Adrenal gland (tissue), 9 donors: ENCODE measurements at regions not wholly inside any gene's neighbourhood (a gene's known extent, or its start where the extent isn't known, plus 50 kb on each side); places are given as distances from the start of the nearest gene placed in this dataset.

Experiments used
- DNase-seq, 7 donors: peaks; one replicate each; pipeline ENCODE4 v3.0.0-alpha.2; 2019 to 2020
- H3K27ac ChIP-seq, 5 donors: fragments of 200-600 bp; sonication (generic) in 4 of 5; 1 replicate in 3 of 5; 2 replicates in 2 of 5; pipeline versions ENCODE4 v1.5.1 to v1.8.0; 2016 to 2020; ENCODE audit warnings: mild to moderate bottlenecking in 1 of 5
- H3K27me3 ChIP-seq: fragments of 200-600 bp; 2 replicates; pipeline ENCODE4 v1.8.0; 2021
- H3K36me3 ChIP-seq, 2 donors: fragments of 200-600 bp; replicated peaks in 1 of 2; 1 replicate in 1 of 2; 2 replicates in 1 of 2; pipeline versions ENCODE4 v1.5.1 to v1.8.0; 2018 to 2022
- H3K4me1 ChIP-seq, 2 donors: fragments of 200-600 bp; replicated peaks in 1 of 2; 1 replicate in 1 of 2; 2 replicates in 1 of 2; pipeline versions ENCODE4 v1.5.1 to v1.8.0; 2018 to 2021
- H3K4me3 ChIP-seq, 4 donors: fragments of 200-600 bp; sonication (generic) in 3 of 4; one replicate each; pipeline ENCODE4 v1.5.1; 2016 to 2018
- H3K9me3 ChIP-seq, 3 donors: fragments of 200-600 bp; sonication (generic) in 1 of 3; replicated peaks in 1 of 3; 1 replicate in 2 of 3; 2 replicates in 1 of 3; pipeline versions ENCODE4 v1.5.1 to v1.8.0; 2016 to 2021
- POLR2A ChIP-seq, 2 donors: fragments of 450-650 bp; IDR thresholded peaks; one replicate each; pipeline ENCODE4 v1.6.1; 2017; ENCODE audit warnings: antibody characterized with exemption in 2 of 2, mild to moderate bottlenecking in 2 of 2, moderate library complexity in 1 of 2
- WGBS, 4 donors: extraction: QIAGEN DNeasy Blood & Tissue Kit in 2 of 4; methylation state at CpG; one replicate each; pipeline versions ENCODE4 v1.1.5 to v1.1.7; 2013 to 2017; 5-methylcytosine and 5-hydroxymethylcytosine counted together
- intact Hi-C, 2 donors: fragments of 100-400 bp; cut with DNase I; formaldehyde crosslinking; loops; one replicate each; pipeline versions ENCODE4 v1.14.1 to v1.15.0; 2022 to 2023
- TF ChIP-seq, protein P1 (sequence below), 6 experiments: fragments of 450-650 bp in 4 of 6; fragments of 200-600 bp in 2 of 6; sonication (generic) in 1 of 6; IDR thresholded peaks; 1 replicate in 5 of 6; 2 replicates in 1 of 6; pipeline versions ENCODE4 v1.5.1 to v1.8.0; 2016 to 2021; ENCODE audit warnings: antibody characterized with exemption in 6 of 6, mild to moderate bottlenecking in 2 of 6, moderate library complexity in 1 of 6
- donor health status: healthy with polysubstance abuse.
- donor health status: Bipolar disorder and iron deficiency.
- donor health status: DM: yes; HTN: yes; CAD: no.
- donor health status: DM: no; HTN: no; CAD: no.
- donor health status: DM: no; HTN: no; CAD: no.

- no peak overlapping the region for H3K4me3 ChIP-seq
- no peaks in the 10 kb centered on the region for H3K36me3 ChIP-seq
- no peaks in the 10 kb centered on the region for H3K27me3 ChIP-seq
- no peak overlapping the region for H3K27ac ChIP-seq
- TF ChIP-seq, protein P1, sequence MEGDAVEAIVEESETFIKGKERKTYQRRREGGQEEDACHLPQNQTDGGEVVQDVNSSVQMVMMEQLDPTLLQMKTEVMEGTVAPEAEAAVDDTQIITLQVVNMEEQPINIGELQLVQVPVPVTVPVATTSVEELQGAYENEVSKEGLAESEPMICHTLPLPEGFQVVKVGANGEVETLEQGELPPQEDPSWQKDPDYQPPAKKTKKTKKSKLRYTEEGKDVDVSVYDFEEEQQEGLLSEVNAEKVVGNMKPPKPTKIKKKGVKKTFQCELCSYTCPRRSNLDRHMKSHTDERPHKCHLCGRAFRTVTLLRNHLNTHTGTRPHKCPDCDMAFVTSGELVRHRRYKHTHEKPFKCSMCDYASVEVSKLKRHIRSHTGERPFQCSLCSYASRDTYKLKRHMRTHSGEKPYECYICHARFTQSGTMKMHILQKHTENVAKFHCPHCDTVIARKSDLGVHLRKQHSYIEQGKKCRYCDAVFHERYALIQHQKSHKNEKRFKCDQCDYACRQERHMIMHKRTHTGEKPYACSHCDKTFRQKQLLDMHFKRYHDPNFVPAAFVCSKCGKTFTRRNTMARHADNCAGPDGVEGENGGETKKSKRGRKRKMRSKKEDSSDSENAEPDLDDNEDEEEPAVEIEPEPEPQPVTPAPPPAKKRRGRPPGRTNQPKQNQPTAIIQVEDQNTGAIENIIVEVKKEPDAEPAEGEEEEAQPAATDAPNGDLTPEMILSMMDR (IDR thresholded peaks at IDR 0.05), result no peak
- TF ChIP-seq POLR2A (IDR thresholded peaks at IDR 0.05), result no peak
- 66 to 74% (median 69%) methylated on average over 6 of the region's 6 CpGs for WGBS, 4 donors
- no peaks in the 10 kb centered on the region for H3K9me3 ChIP-seq
- H3K4me1 ChIP-seq, result no peaks in the 10 kb centered on the region
- no peak for DNase-seq
- intact Hi-C loops, result no loop called here
Observed at GRCh38 chr21:23801292-23801691, 1806.0 kb downstream of the MRPL39 start.

- Histone ChIP-seq H3K4me1 (no peaks in the 10 kb centered on the region), H3K36me3 (no peaks in the 10 kb centered on the region), H3K27ac (no peak overlapping the region), H3K9me3 (no peaks in the 10 kb centered on the region), H3K4me3 (no peak overlapping the region), H3K27me3 (no peaks in the 10 kb centered on the region)
- TF ChIP-seq POLR2A (IDR thresholded peaks at IDR 0.05), result no peak
- TF ChIP-seq, protein P1 (IDR thresholded peaks at IDR 0.05), result no peak
- intact Hi-C loops, result no loop called here
- 70 to 77% (median 73%) methylated on average over 5 of the region's 5 CpGs for WGBS, 4 donors
- no peak for DNase-seq
Observed at GRCh38 chr21:23799376-23799775, 1807.9 kb downstream of the MRPL39 start.

- H3K4me3 ChIP-seq, result no peak overlapping the region
- no peaks in the 10 kb centered on the region for H3K36me3 ChIP-seq
- H3K9me3 ChIP-seq, result no peaks in the 10 kb centered on the region
- TF ChIP-seq, protein P1 (IDR thresholded peaks at IDR 0.05), result no peak
- no peak for TF ChIP-seq POLR2A (IDR thresholded peaks at IDR 0.05)
- intact Hi-C loops, result no loop called here
- H3K4me1 ChIP-seq, result no peaks in the 10 kb centered on the region
- no peaks in the 10 kb centered on the region for H3K27me3 ChIP-seq
- 30 to 40% (median 33%) methylated on average over 1 of the region's 1 CpG for WGBS, 4 donors
- no peak for DNase-seq
- H3K27ac ChIP-seq, result no peak overlapping the region
Observed at GRCh38 chr21:23792300-23792699, 1815.0 kb downstream of the MRPL39 start.

GRCh38 chr21:23789864-23790263, 1817.4 kb downstream of the MRPL39 start:
- Histone ChIP-seq H3K9me3 (no peaks in the 10 kb centered on the region), H3K36me3 (no peaks in the 10 kb centered on the region), H3K27ac (no peak overlapping the region), H3K4me3 (no peak overlapping the region), H3K27me3 (no peaks in the 10 kb centered on the region), H3K4me1 (no peaks in the 10 kb centered on the region)
- TF ChIP-seq POLR2A (IDR thresholded peaks at IDR 0.05), result no peak
- TF ChIP-seq, protein P1 (IDR thresholded peaks at IDR 0.05), result no peak
- intact Hi-C loops, result no loop called here
- WGBS, 4 donors, result 73 to 80% (median 77%) methylated on average over 1 of the region's 1 CpG
- no peak for DNase-seq
